ENCODE measurements at regions not wholly inside any gene's neighbourhood (a gene's known extent, or its start where the extent isn't known, plus 50 kb on each side); places are given as distances from the start of the nearest gene placed in this dataset.
"Not testable (repeated sequence)": the region's sequence is repeated elsewhere in the genome, so short reads cannot be mapped to it uniquely, and the experiment has no call there.

- ATAC-seq, result no peak
- DNase-seq, result no peak
These were observed 213.6 kb downstream of the FBXO8 start for GRCh38 chr4:174069848-174070330.

GRCh38 chr4:174066611-174067205 is 216.8 kb downstream of the FBXO8 start:
- ATAC-seq, result no peak
- no peak for DNase-seq

GRCh38 chr4:174062831-174063230 is 220.6 kb downstream of the FBXO8 start:
- DNase-seq, result no peak
- ATAC-seq, result no peak

- DNase-seq (no peak), ATAC-seq (no peak)
These were observed 222.4 kb downstream of the FBXO8 start for GRCh38 chr4:174061026-174061425.

GRCh38 chr4:174058846-174059245 is 224.6 kb downstream of the FBXO8 start:
- ATAC-seq (no peak), DNase-seq (no peak)

GRCh38 chr4:174056959-174057358 is 226.5 kb downstream of the FBXO8 start:
- no peak for DNase-seq
- no peak for ATAC-seq

- ATAC-seq (no peak), DNase-seq (no peak)
These were observed 228.1 kb downstream of the FBXO8 start for GRCh38 chr4:174055344-174055743.

- DNase-seq (no peak), ATAC-seq (no peak)
These were observed 229.6 kb downstream of the FBXO8 start for GRCh38 chr4:174053895-174054294.

- no peak for DNase-seq
- ATAC-seq, result no peak
These were observed 236.1 kb downstream of the FBXO8 start for GRCh38 chr4:174047363-174047762.

- not testable (repeated sequence) for DNase-seq, ATAC-seq
These were observed 237.6 kb downstream of the FBXO8 start for GRCh38 chr4:174045829-174046228.

GRCh38 chr4:174045381-174045780 is 238.1 kb downstream of the FBXO8 start:
- DNase-seq (no peak), ATAC-seq (no peak)

- DNase-seq (no peak), ATAC-seq (no peak)
These were observed 241.8 kb downstream of the FBXO8 start for GRCh38 chr4:174041555-174042105.

- DNase-seq (no peak), ATAC-seq (no peak)
These were observed 243.2 kb downstream of the FBXO8 start for GRCh38 chr4:174040287-174040686.

GRCh38 chr4:174038481-174038880 is 245.0 kb downstream of the FBXO8 start:
- DNase-seq, result no peak
- ATAC-seq, result no peak

- DNase-seq, result no peak
- no peak for ATAC-seq
These were observed 245.8 kb downstream of the FBXO8 start for GRCh38 chr4:174037631-174038030.

- ATAC-seq (no peak), DNase-seq (no peak)
These were observed 246.4 kb downstream of the FBXO8 start for GRCh38 chr4:174037049-174037448.

- ATAC-seq (no peak), DNase-seq (no peak)
These were observed 246.9 kb downstream of the FBXO8 start for GRCh38 chr4:174036576-174036975.

- ATAC-seq (no peak), DNase-seq (no peak)
These were observed 247.4 kb downstream of the FBXO8 start for GRCh38 chr4:174036111-174036510.

- no peak for DNase-seq
- no peak for ATAC-seq
These were observed 259.8 kb downstream of the FBXO8 start for GRCh38 chr4:174023641-174024040.

GRCh38 chr4:174018236-174018635 is 265.2 kb downstream of the FBXO8 start:
- DNase-seq, result no peak
- no peak for ATAC-seq

- no peak for DNase-seq
- ATAC-seq, result no peak
These were observed 267.2 kb downstream of the FBXO8 start for GRCh38 chr4:174016251-174016650.

GRCh38 chr4:174012886-174013259 is 270.6 kb downstream of the FBXO8 start:
- DNase-seq, result no peak
- no peak for ATAC-seq

- DNase-seq (no peak), ATAC-seq (no peak)
These were observed 271.2 kb downstream of the FBXO8 start for GRCh38 chr4:174012135-174012885.

- no peak for ATAC-seq
- no peak for DNase-seq
These were observed 272.9 kb downstream of the FBXO8 start for GRCh38 chr4:174010547-174010946.

All from stimulated activated naive CD8-positive, alpha-beta T cell treated with anti-CD3 and anti-CD28 coated beads, Interleukin-15, Interleukin-2, amounts not matched to agents 100 U/mL and 50 U/mL, for 24 hours (primary cell).